IMR-90 (cell line): ENCODE measurements at regions not wholly inside any gene's neighbourhood (a gene's known extent, or its start where the extent isn't known, plus 50 kb on each side); places are given as distances from the start of the nearest gene placed in this dataset.
A peak's percentile ranks its signal among the peaks of the same experiment; 100 is the strongest.
"Not testable (repeated sequence)": the region's sequence is repeated elsewhere in the genome, so short reads cannot be mapped to it uniquely, and the experiment has no call there.

Experiments used
- ATAC-seq: fragments of 200-7000 bp; cut with Tn5 transposase; 2 replicates; pipeline ENCODE4 v1.9.1; 2020; ENCODE audit warnings: low read depth, mild to moderate bottlenecking, moderate library complexity
- BruUV-seq: library from RNA; stranded (reverse); fragments of 400-500 nt; replicated peaks from 2 replicates; lab custom pipeline; 2021; lab: Mats Ljungman, UMichigan
- CTCF ChIA-PET: fragments of 300-600 bp; formaldehyde crosslinking; extraction: SDS; loops from one replicate; lab custom pipeline; 2021; ENCODE audit warnings: antibody characterized with exemption; lab: Yijun Ruan, JAX
- POLR2A ChIA-PET: fragments of 300-600 bp; sonication (Branson Sonifier 250); formaldehyde crosslinking; loops from one replicate; lab custom pipeline; 2022; ENCODE audit warnings: antibody characterized with exemption; ENCODE audit not compliant: unreplicated experiment; lab: Charles Lee
- DNase-seq: peaks from one replicate; pipeline ENCODE4 v3.0.0; 2013
- H2AFZ ChIP-seq: replicated peaks from 2 replicates; pipeline ENCODE3; 2013; ENCODE audit warnings: low read length, mild to moderate bottlenecking; ENCODE audit not compliant: poor library complexity
- H2AK5ac ChIP-seq: 2 replicates; pipeline ENCODE4 v1.6.1; 2013; ENCODE audit warnings: low read depth, low read length, inconsistent platforms
- H2AK9ac ChIP-seq: replicated peaks from 2 replicates; pipeline ENCODE3; 2013; ENCODE audit warnings: mild to moderate bottlenecking, low read depth, low read length, moderate library complexity; ENCODE audit not compliant: poor library complexity
- H2BK120ac ChIP-seq: 2 replicates; pipeline ENCODE4 v1.6.1; 2013; ENCODE audit warnings: low read depth, low read length, inconsistent platforms
- H2BK15ac ChIP-seq: 3 replicates; pipeline ENCODE4 v1.6.1; 2013; ENCODE audit warnings: low read depth, low read length, inconsistent platforms
- H2BK20ac ChIP-seq: 2 replicates; pipeline ENCODE4 v1.6.1; 2013; ENCODE audit warnings: low read depth, mild to moderate bottlenecking, inconsistent platforms, low read length, moderate library complexity
- H2BK5ac ChIP-seq: 2 replicates; pipeline ENCODE4 v1.6.1; 2013; ENCODE audit warnings: mild to moderate bottlenecking, low read depth, low read length, inconsistent platforms; ENCODE audit not compliant: poor library complexity, severe bottlenecking
- H3K14ac ChIP-seq: replicated peaks from 2 replicates; pipeline ENCODE4 v1.6.1; 2013; ENCODE audit warnings: low read depth, low read length, inconsistent platforms
- H3K18ac ChIP-seq: 2 replicates; pipeline ENCODE4 v1.6.1; 2013; ENCODE audit warnings: low read depth, low read length, control low read depth
- H3K23ac ChIP-seq: 2 replicates; pipeline ENCODE4 v1.6.1; 2013; ENCODE audit warnings: low read depth, low read length, inconsistent platforms
- H3K27ac ChIP-seq: 2 replicates; pipeline ENCODE4 v1.5.1; 2013; ENCODE audit warnings: mild to moderate bottlenecking, control low read depth, low read length; ENCODE audit not compliant: insufficient read depth
- H3K27me3 ChIP-seq: 2 replicates; pipeline ENCODE4 v1.6.1; 2013; ENCODE audit warnings: low read length; ENCODE audit not compliant: control insufficient read depth, insufficient read depth
- H3K36me3 ChIP-seq: 2 replicates; pipeline ENCODE4 v1.6.1; 2013; ENCODE audit warnings: low read length, mixed read lengths; ENCODE audit not compliant: control insufficient read depth, insufficient read depth
- H3K4ac ChIP-seq: 2 replicates; pipeline ENCODE4 v1.6.1; 2013; ENCODE audit warnings: low read depth, low read length, inconsistent platforms
- H3K4me1 ChIP-seq: 2 replicates; pipeline ENCODE4 v1.6.1; 2013; ENCODE audit warnings: low read length, mixed read lengths; ENCODE audit not compliant: control insufficient read depth, insufficient read depth
- H3K4me2 ChIP-seq: 2 replicates; pipeline ENCODE4 v1.6.1; 2013; ENCODE audit warnings: low read depth, mild to moderate bottlenecking, control low read depth, low read length, moderate library complexity
- H3K4me3 ChIP-seq: 2 replicates; pipeline ENCODE4 v1.5.1; 2013; ENCODE audit warnings: low read depth, mild to moderate bottlenecking, control low read depth, low read length, moderate library complexity; ENCODE audit not compliant: insufficient read depth
- H3K56ac ChIP-seq: 2 replicates; pipeline ENCODE4 v1.6.1; 2013; ENCODE audit warnings: low read length, inconsistent platforms; ENCODE audit not compliant: insufficient read depth; ENCODE audit errors: extremely low read depth
- H3K79me1 ChIP-seq, 2 experiments: 2 replicates each; pipeline ENCODE4 v1.6.1; 2013; ENCODE audit warnings: low read length in 2 of 2, inconsistent platforms in 1 of 2, low read depth in 1 of 2
- H3K9ac ChIP-seq: 2 replicates; pipeline ENCODE4 v1.6.1; 2013; ENCODE audit warnings: low read depth, low read length, control low read depth
- H3K9me1 ChIP-seq: 2 replicates; pipeline ENCODE4 v1.6.1; 2013; ENCODE audit warnings: low read length, inconsistent platforms; ENCODE audit not compliant: insufficient read depth
- H3K9me3 ChIP-seq: 2 replicates; pipeline ENCODE4 v1.6.1; 2013; ENCODE audit warnings: low read length; ENCODE audit not compliant: control insufficient read depth, insufficient read depth
- H4K20me1 ChIP-seq: 2 replicates; pipeline ENCODE4 v1.6.1; 2013; ENCODE audit warnings: low read length, inconsistent platforms; ENCODE audit not compliant: insufficient read depth
- H4K5ac ChIP-seq: 2 replicates; pipeline ENCODE4 v1.6.1; 2013; ENCODE audit warnings: mild to moderate bottlenecking, low read depth, low read length, control low read depth
- H4K8ac ChIP-seq, 2 experiments: 2 replicates each; pipeline ENCODE4 v1.6.1; 2013; ENCODE audit warnings: low read depth in 2 of 2, low read length in 2 of 2, control low read depth in 1 of 2, inconsistent platforms in 1 of 2
- H4K91ac ChIP-seq: 2 replicates; pipeline ENCODE4 v1.6.1; 2013; ENCODE audit warnings: low read depth, low read length, inconsistent platforms; ENCODE audit not compliant: insufficient read depth
- CTCF ChIP-seq: conservative IDR thresholded peaks from 2 replicates; pipeline ENCODE4 v1.5.1; 2012; ENCODE audit warnings: mild to moderate bottlenecking, low read depth, low read length, improper control_type of control experiment
- RAD21 ChIP-seq: IDR thresholded peaks from 2 replicates; pipeline ENCODE4 v1.6.1; 2012; ENCODE audit warnings: low read length, improper control_type of control experiment
- RFX5 ChIP-seq: IDR thresholded peaks from 2 replicates; pipeline ENCODE4 v1.8.0; 2012; ENCODE audit warnings: low read depth, mild to moderate bottlenecking, low read length, moderate library complexity
- SMC3 ChIP-seq: fragments of 150-350 bp; IDR thresholded peaks from 2 replicates; pipeline ENCODE4 v1.6.1; 2016; ENCODE audit warnings: low read depth, mild to moderate bottlenecking, antibody characterized with exemption, low read length, moderate library complexity
- WGBS, 2 experiments: methylation state at CpG; one replicate each; pipeline versions ENCODE4 v1.1.5 to v1.1.7; 2013; ENCODE audit warnings: missing lambda C conversion rate in 2 of 2; ENCODE audit not compliant: insufficient read length in 1 of 2; ENCODE audit errors: extremely low coverage in 2 of 2; 5-methylcytosine and 5-hydroxymethylcytosine counted together
- dilution Hi-C: fragments of 300-500 bp; cut with HindIII; formaldehyde crosslinking; loops from one replicate; pipeline ENCODE4 v1.14.3; 2018; ENCODE audit warnings: low sequenced_read_pairs; ENCODE audit not compliant: unreplicated experiment
- in situ Hi-C: fragments of 300-500 bp; cut with MboI; formaldehyde crosslinking; loops from 3 replicates; pipeline ENCODE4 v1.14.3; 2019; ENCODE audit warnings: low sequenced_read_pairs, inconsistent platforms, mixed read lengths
- intact Hi-C: fragments of 100-400 bp; cut with micrococcal nuclease; formaldehyde crosslinking; loops from 2 replicates; pipeline ENCODE4 v1.10.0; 2022

DNA sequence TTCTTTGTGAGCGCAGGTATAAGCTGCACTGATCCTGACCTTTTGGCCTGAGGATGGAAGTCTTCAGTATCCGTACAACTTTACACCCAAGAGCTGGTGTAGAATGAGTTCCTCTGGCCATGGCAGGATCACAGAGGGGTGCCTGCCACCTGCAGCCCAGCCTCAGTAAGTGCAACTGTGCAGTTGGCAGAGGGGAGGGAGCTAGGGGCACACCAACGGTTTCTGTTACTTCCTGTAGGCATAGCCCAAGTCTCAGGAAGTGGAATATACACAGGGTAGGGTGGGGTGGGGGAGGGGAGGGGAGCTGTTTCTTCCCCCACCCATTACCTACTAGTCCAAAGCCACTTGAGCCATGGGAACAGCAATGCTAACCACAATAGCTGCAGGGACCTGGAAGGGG is 85.4 kb upstream of the GBA3 start:
- no peak overlapping the region for H4K91ac ChIP-seq
- no peak overlapping the region for H2AK9ac ChIP-seq
- ChIA-PET POLR2A (no interaction called here), CTCF (interaction anchor here (0.5 to 1.1 kb wide), 6 partner anchors 92 to 218 kb away, joined by 3 to 6 read pairs (median 3); no protein-coding TSS in a partner anchor)
- H2AFZ ChIP-seq = no peak overlapping the region
- H3K23ac ChIP-seq = no peak overlapping the region
- in situ Hi-C loops (loop anchor here (5.0 kb wide), 1 partner anchor 190 kb away; no protein-coding TSS in a partner anchor), dilution Hi-C loops (no loop called here), intact Hi-C loops (loop anchor here (1.0 to 2.0 kb wide), 2 partner anchors 197 to 817 kb away; no protein-coding TSS in a partner anchor)
- no peak overlapping the region for H3K4ac ChIP-seq
- no peak overlapping the region for H3K4me2 ChIP-seq
- no peaks in the 10 kb centered on the region for H3K36me3 ChIP-seq
- BruUV-seq = no TSS peak
- WGBS, 2 experiments = no CpG with 5 or more reads among the region's 3 CpGs
- peak; percentile 31 for DNase-seq
- no peaks in the 10 kb centered on the region for H3K9me3 ChIP-seq
- ATAC-seq = peak; percentile 97
- peak; percentile 63 for TF ChIP-seq RAD21
- peak; percentile 64 for TF ChIP-seq CTCF
- peak; percentile 63 for TF ChIP-seq SMC3
- no peak for TF ChIP-seq RFX5
- no peak overlapping the region for H3K14ac ChIP-seq
- H3K27ac ChIP-seq = no peak overlapping the region
- H2BK120ac ChIP-seq = no peak overlapping the region
- H3K27me3 ChIP-seq = no peaks in the 10 kb centered on the region
- H3K79me1 ChIP-seq = no peaks in the 10 kb centered on the region
- no peaks in the 10 kb centered on the region for H3K9me1 ChIP-seq
- no peak overlapping the region for H3K56ac ChIP-seq
- no peak overlapping the region for H3K4me3 ChIP-seq
- no peak overlapping the region for H2BK5ac ChIP-seq
- no peak overlapping the region for H2AK5ac ChIP-seq
- no peak overlapping the region for H4K8ac ChIP-seq
- no peak overlapping the region for H4K5ac ChIP-seq
- no peaks in the 10 kb centered on the region for H3K4me1 ChIP-seq
- H3K9ac ChIP-seq = no peak overlapping the region
- no peak overlapping the region for H2BK20ac ChIP-seq
- H4K20me1 ChIP-seq = no peaks in the 10 kb centered on the region
- no peak overlapping the region for H3K18ac ChIP-seq
- no peak overlapping the region for H2BK15ac ChIP-seq

- POLR2A ChIA-PET, H3K36me3 ChIP-seq, BruUV-seq, H2BK20ac ChIP-seq, H3K23ac ChIP-seq, H2BK120ac ChIP-seq, H3K27me3 ChIP-seq, H4K5ac ChIP-seq, H3K9me3 ChIP-seq, H3K9me1 ChIP-seq, H3K27ac ChIP-seq, H2AK9ac ChIP-seq, H2BK5ac ChIP-seq, DNase-seq, H3K9ac ChIP-seq, dilution Hi-C loops, H3K4me1 ChIP-seq, H4K91ac ChIP-seq, H4K8ac ChIP-seq, H3K14ac ChIP-seq, intact Hi-C loops, CTCF ChIA-PET, H2AK5ac ChIP-seq, H4K20me1 ChIP-seq, H3K18ac ChIP-seq, H3K4ac ChIP-seq, ATAC-seq, H3K4me2 ChIP-seq, H3K79me1 ChIP-seq, H3K56ac ChIP-seq, H3K4me3 ChIP-seq, H2BK15ac ChIP-seq, H2AFZ ChIP-seq: not testable (repeated sequence)
- WGBS, 2 experiments = no CpG with 5 or more reads among the region's 3 CpGs
- in situ Hi-C loops = loop anchor here (5.0 kb wide), 1 partner anchor 193 kb away; no protein-coding TSS in a partner anchor
Measured at GRCh38 chr4:22609951-22610525, 82.7 kb upstream of the GBA3 start.
